ENCODE measurements at regions not wholly inside any gene's neighbourhood (a gene's known extent, or its start where the extent isn't known, plus 50 kb on each side); places are given as distances from the start of the nearest gene placed in this dataset.

- BruUV-seq (replicated peaks) = no TSS peak
- Histone ChIP-seq H3K4me1 (replicated peaks; ENCODE audit: insufficient read depth) (no peaks in the 10 kb centered on the region), H3K9me2 (ENCODE audit: insufficient read depth) (no peaks in the 10 kb centered on the region), H3F3A (ENCODE audit: insufficient read depth, low read depth) (no peaks in the 10 kb centered on the region), H3K79me2 (ENCODE audit: low read depth) (no peaks in the 10 kb centered on the region), H3K4me3 (no peak overlapping the region), H3K9me3 (ENCODE audit: insufficient read depth, low read depth) (no peaks in the 10 kb centered on the region), H3K27me3 (ENCODE audit: insufficient read depth, low read depth) (peaks cover 5% of the 10 kb centered on the region; the same call in 1 of the 2 replicates), H3K4me2 (no peak overlapping the region), H4K20me1 (ENCODE audit: insufficient read depth) (no peaks in the 10 kb centered on the region), H3K27ac (no peak overlapping the region), H3K36me3 (ENCODE audit: low read depth) (no peaks in the 10 kb centered on the region), H2AFZ (no peak overlapping the region)
- POLR2A ChIA-PET (ENCODE audit: unreplicated experiment) = interaction anchor here (0.5 kb wide), 1 partner anchor 122 kb away, joined by 3 read pairs; no protein-coding TSS in a partner anchor
- DNase-seq = peak in 1 of 2 experiments; percentile 19
- CTCF ChIA-PET = no interaction called here
- TF ChIP-seq EZH2 (IDR thresholded peaks at IDR 0.05; ENCODE audit: low read depth) (no peak), CTCF (conservative IDR thresholded peaks at IDR 0.05) (no peak)
- intact Hi-C loops (cut with micrococcal nuclease; ENCODE audit: unreplicated experiment) = no loop called here
Measured at GRCh38 chr10:78542141-78542489, 508.5 kb downstream of the RPS24 start.

- DNase-seq = no peak
- POLR2A ChIA-PET (ENCODE audit: unreplicated experiment) = interaction anchor here (0.5 kb wide), 1 partner anchor 122 kb away, joined by 3 read pairs; no protein-coding TSS in a partner anchor
- no peaks in the 10 kb centered on the region for H3K9me3 ChIP-seq (ENCODE audit: insufficient read depth, low read depth)
Measured at GRCh38 chr10:78542521-78542920, 508.9 kb downstream of the RPS24 start.

GRCh38 chr10:78543031-78543748 lies 509.5 kb downstream of the RPS24 start:
- H3K27me3 ChIP-seq (ENCODE audit: insufficient read depth, low read depth) = peaks cover 6% of the 10 kb centered on the region; the same call in 1 of the 2 replicates
- POLR2A ChIA-PET (ENCODE audit: unreplicated experiment) = interaction anchor here (0.7 kb wide), 1 partner anchor 50 kb away, joined by 3 read pairs; no protein-coding TSS in a partner anchor
- peak in 1 of 2 experiments; percentile 27 for DNase-seq

More at GRCh38 chr10:78542521-78542920, 508.9 kb downstream of the RPS24 start:
- no peaks in the 10 kb centered on the region for H3K36me3 ChIP-seq (ENCODE audit: low read depth)
- no peaks in the 10 kb centered on the region for H3K4me1 ChIP-seq (replicated peaks; ENCODE audit: insufficient read depth)
- no peaks in the 10 kb centered on the region for H3K79me2 ChIP-seq (ENCODE audit: low read depth)
- no peak overlapping the region for H2AFZ ChIP-seq
- peaks cover 6% of the 10 kb centered on the region; the same call in 1 of the 2 replicates for H3K27me3 ChIP-seq (ENCODE audit: insufficient read depth, low read depth)
- no peaks in the 10 kb centered on the region for H3F3A ChIP-seq (ENCODE audit: insufficient read depth, low read depth)
- H4K20me1 ChIP-seq (ENCODE audit: insufficient read depth) = no peaks in the 10 kb centered on the region
- H3K4me2 ChIP-seq = no peak overlapping the region
- intact Hi-C loops (cut with micrococcal nuclease; ENCODE audit: unreplicated experiment) = no loop called here
- no peaks in the 10 kb centered on the region for H3K9me2 ChIP-seq (ENCODE audit: insufficient read depth)
- H3K4me3 ChIP-seq = no peak overlapping the region
- CTCF ChIA-PET = no interaction called here
- H3K27ac ChIP-seq = no peak overlapping the region
- BruUV-seq (replicated peaks) = no TSS peak
- TF ChIP-seq EZH2 (IDR thresholded peaks at IDR 0.05; ENCODE audit: low read depth) = no peak
- no peak for TF ChIP-seq CTCF (conservative IDR thresholded peaks at IDR 0.05)

More at GRCh38 chr10:78543031-78543748, 509.5 kb downstream of the RPS24 start:
- no peaks in the 10 kb centered on the region for H3K4me1 ChIP-seq (replicated peaks; ENCODE audit: insufficient read depth)
- H3K9me3 ChIP-seq (ENCODE audit: insufficient read depth, low read depth) = no peaks in the 10 kb centered on the region
- BruUV-seq (replicated peaks) = no TSS peak
- H3K9me2 ChIP-seq (ENCODE audit: insufficient read depth) = no peaks in the 10 kb centered on the region
- H2AFZ ChIP-seq = no peak overlapping the region
- H3F3A ChIP-seq (ENCODE audit: insufficient read depth, low read depth) = no peaks in the 10 kb centered on the region
- TF ChIP-seq CTCF (conservative IDR thresholded peaks at IDR 0.05) = no peak
- TF ChIP-seq EZH2 (IDR thresholded peaks at IDR 0.05; ENCODE audit: low read depth) = no peak
- intact Hi-C loops (cut with micrococcal nuclease; ENCODE audit: unreplicated experiment) = no loop called here
- H3K4me2 ChIP-seq = no peak overlapping the region
- H3K79me2 ChIP-seq (ENCODE audit: low read depth) = no peaks in the 10 kb centered on the region
- H4K20me1 ChIP-seq (ENCODE audit: insufficient read depth) = no peaks in the 10 kb centered on the region
- H3K4me3 ChIP-seq = no peak overlapping the region
- H3K36me3 ChIP-seq (ENCODE audit: low read depth) = no peaks in the 10 kb centered on the region
- H3K27ac ChIP-seq = no peak overlapping the region
- CTCF ChIA-PET = no interaction called here

Data from PC-9 (cell line).